AG04449 (cell line): ENCODE measurements at regions not wholly inside any gene's neighbourhood (a gene's known extent, or its start where the extent isn't known, plus 50 kb on each side); places are given as distances from the start of the nearest gene placed in this dataset.
"Not testable (repeated sequence)": the region's sequence is repeated elsewhere in the genome, so short reads cannot be mapped to it uniquely, and the experiment has no call there.

Source experiments
- CTCF ChIA-PET: fragments of 350-600 bp; formaldehyde crosslinking; extraction: SDS; loops from one replicate; lab custom pipeline; 2021; ENCODE audit warnings: antibody characterized with exemption; lab: Yijun Ruan, JAX
- POLR2A ChIA-PET: fragments of 400-600, 350-600 bp; formaldehyde crosslinking; extraction: SDS; loops from one replicate; lab custom pipeline; 2020; ENCODE audit warnings: antibody characterized with exemption, inconsistent platforms; lab: Yijun Ruan, JAX
- DNase-seq: peaks from one replicate; pipeline ENCODE4 v3.0.0-alpha.2; 2010; ENCODE audit warnings: low read depth, low spot score
- H3K4me3 ChIP-seq: 2 replicates; pipeline ENCODE4 v1.5.1; 2011; ENCODE audit warnings: low read depth, mild to moderate bottlenecking, control low read depth, low read length
- TF ChIP-seq, protein P1 (sequence below): IDR thresholded peaks from one replicate; pipeline ENCODE4 v1.5.1; 2011; ENCODE audit warnings: mild to moderate bottlenecking, moderate library complexity, low read length, control low read depth, inconsistent platforms; ENCODE audit not compliant: insufficient read depth; ENCODE audit errors: missing control alignments

- TF ChIP-seq, protein P1, sequence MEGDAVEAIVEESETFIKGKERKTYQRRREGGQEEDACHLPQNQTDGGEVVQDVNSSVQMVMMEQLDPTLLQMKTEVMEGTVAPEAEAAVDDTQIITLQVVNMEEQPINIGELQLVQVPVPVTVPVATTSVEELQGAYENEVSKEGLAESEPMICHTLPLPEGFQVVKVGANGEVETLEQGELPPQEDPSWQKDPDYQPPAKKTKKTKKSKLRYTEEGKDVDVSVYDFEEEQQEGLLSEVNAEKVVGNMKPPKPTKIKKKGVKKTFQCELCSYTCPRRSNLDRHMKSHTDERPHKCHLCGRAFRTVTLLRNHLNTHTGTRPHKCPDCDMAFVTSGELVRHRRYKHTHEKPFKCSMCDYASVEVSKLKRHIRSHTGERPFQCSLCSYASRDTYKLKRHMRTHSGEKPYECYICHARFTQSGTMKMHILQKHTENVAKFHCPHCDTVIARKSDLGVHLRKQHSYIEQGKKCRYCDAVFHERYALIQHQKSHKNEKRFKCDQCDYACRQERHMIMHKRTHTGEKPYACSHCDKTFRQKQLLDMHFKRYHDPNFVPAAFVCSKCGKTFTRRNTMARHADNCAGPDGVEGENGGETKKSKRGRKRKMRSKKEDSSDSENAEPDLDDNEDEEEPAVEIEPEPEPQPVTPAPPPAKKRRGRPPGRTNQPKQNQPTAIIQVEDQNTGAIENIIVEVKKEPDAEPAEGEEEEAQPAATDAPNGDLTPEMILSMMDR, result no peak
- H3K4me3 ChIP-seq, result no peak overlapping the region
- DNase-seq, result no peak
- POLR2A ChIA-PET, result no interaction called here
- CTCF ChIA-PET, result no interaction called here
Measured at GRCh38 chr3:759106-759505, 333.7 kb upstream of the CNTN6 start.

GRCh38 chr3:773433-773832 is 319.4 kb upstream of the CNTN6 start:
- POLR2A ChIA-PET, H3K4me3 ChIP-seq, DNase-seq, CTCF ChIA-PET: not testable (repeated sequence)

GRCh38 chr3:775178-775880 is 317.5 kb upstream of the CNTN6 start:
- ChIA-PET CTCF (no interaction called here), POLR2A (no interaction called here)
- no peak overlapping the region for H3K4me3 ChIP-seq
- DNase-seq, result no peak
- TF ChIP-seq, protein P1, result no peak

DNA sequence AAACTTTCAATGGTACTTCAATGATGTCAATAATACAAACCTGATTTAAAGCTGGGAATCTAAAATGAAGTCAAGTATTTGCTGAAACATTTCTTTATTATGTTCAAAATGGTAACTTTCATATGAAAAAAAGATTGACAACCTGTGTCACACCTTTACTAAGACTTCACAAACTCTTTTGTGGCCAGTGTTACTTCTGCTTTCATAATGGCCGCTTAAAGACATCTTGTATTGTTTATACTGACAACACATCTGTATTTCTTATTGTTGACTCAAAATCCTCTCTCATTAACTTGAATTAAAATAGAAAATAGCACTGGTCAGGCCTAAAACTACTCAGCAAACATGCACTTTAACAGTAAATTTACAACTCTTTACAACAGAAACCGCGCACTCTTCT is 312.3 kb upstream of the CNTN6 start:
- no peak for DNase-seq
- CTCF ChIA-PET, result no interaction called here
- POLR2A ChIA-PET, result no interaction called here
- TF ChIP-seq, protein P1, result no peak
- H3K4me3 ChIP-seq, result no peak overlapping the region

GRCh38 chr3:791442-791841 is 301.4 kb upstream of the CNTN6 start:
- TF ChIP-seq, protein P1, result no peak
- POLR2A ChIA-PET, result no interaction called here
- no peak overlapping the region for H3K4me3 ChIP-seq
- CTCF ChIA-PET, result no interaction called here
- DNase-seq, result no peak

GRCh38 chr3:792630-793029 is 300.2 kb upstream of the CNTN6 start:
- CTCF ChIA-PET, result no interaction called here
- no peak for DNase-seq
- TF ChIP-seq, protein P1, result no peak
- H3K4me3 ChIP-seq, result no peak overlapping the region
- POLR2A ChIA-PET, result no interaction called here

GRCh38 chr3:804211-804610 is 288.6 kb upstream of the CNTN6 start:
- CTCF ChIA-PET, result no interaction called here
- DNase-seq, result no peak
- no peak overlapping the region for H3K4me3 ChIP-seq
- POLR2A ChIA-PET, result no interaction called here
- TF ChIP-seq, protein P1, result no peak
